ENCODE measurements at regions not wholly inside any gene's neighbourhood (a gene's known extent, or its start where the extent isn't known, plus 50 kb on each side); places are given as distances from the start of the nearest gene placed in this dataset.

- in situ Hi-C loops (cut with MboI; ENCODE audit: low sequenced_read_pairs): no loop called here
Observed at GRCh38 chr6:134535831-134536230, 217.9 kb upstream of the SGK1 start.

GRCh38 chr6:134534708-134535149 is 216.8 kb upstream of the SGK1 start:
- in situ Hi-C loops (cut with MboI; ENCODE audit: low sequenced_read_pairs): no loop called here

- in situ Hi-C loops (cut with MboI; ENCODE audit: low sequenced_read_pairs): no loop called here
Observed at GRCh38 chr6:134533991-134534390, 216.1 kb upstream of the SGK1 start.

GRCh38 chr6:134532694-134533624 is 215.0 kb upstream of the SGK1 start:
- in situ Hi-C loops (cut with MboI; ENCODE audit: low sequenced_read_pairs): no loop called here

GRCh38 chr6:134531611-134532010 is 213.7 kb upstream of the SGK1 start:
- in situ Hi-C loops (cut with MboI; ENCODE audit: low sequenced_read_pairs): no loop called here

- in situ Hi-C loops (cut with MboI; ENCODE audit: low sequenced_read_pairs): no loop called here
Observed at GRCh38 chr6:134531188-134531551, 213.3 kb upstream of the SGK1 start.

- in situ Hi-C loops (cut with MboI; ENCODE audit: low sequenced_read_pairs): no loop called here
Observed at GRCh38 chr6:134529921-134530320, 212.0 kb upstream of the SGK1 start.

- in situ Hi-C loops (cut with MboI; ENCODE audit: low sequenced_read_pairs): no loop called here
Observed at GRCh38 chr6:134529305-134529704, 211.4 kb upstream of the SGK1 start.

GRCh38 chr6:134527108-134527787 is 209.3 kb upstream of the SGK1 start:
- in situ Hi-C loops (cut with MboI; ENCODE audit: low sequenced_read_pairs): no loop called here

GRCh38 chr6:134525190-134525868 is 207.4 kb upstream of the SGK1 start:
- in situ Hi-C loops (cut with MboI; ENCODE audit: low sequenced_read_pairs): no loop called here

- in situ Hi-C loops (cut with MboI; ENCODE audit: low sequenced_read_pairs): no loop called here
Observed at GRCh38 chr6:134523903-134524650, 206.2 kb upstream of the SGK1 start.

GRCh38 chr6:134523051-134523450 is 205.1 kb upstream of the SGK1 start:
- in situ Hi-C loops (cut with MboI; ENCODE audit: low sequenced_read_pairs): no loop called here

GRCh38 chr6:134521116-134521501 is 203.2 kb upstream of the SGK1 start:
- in situ Hi-C loops (cut with MboI; ENCODE audit: low sequenced_read_pairs): no loop called here

GRCh38 chr6:134520181-134521115 is 202.5 kb upstream of the SGK1 start:
- in situ Hi-C loops (cut with MboI; ENCODE audit: low sequenced_read_pairs): no loop called here

GRCh38 chr6:134519465-134519864 is 201.6 kb upstream of the SGK1 start:
- in situ Hi-C loops (cut with MboI; ENCODE audit: low sequenced_read_pairs): no loop called here

- in situ Hi-C loops (cut with MboI; ENCODE audit: low sequenced_read_pairs): no loop called here
Observed at GRCh38 chr6:134517868-134518267, 200.0 kb upstream of the SGK1 start.

- in situ Hi-C loops (cut with MboI; ENCODE audit: low sequenced_read_pairs): no loop called here
Observed at GRCh38 chr6:134517145-134517658, 199.3 kb upstream of the SGK1 start.

GRCh38 chr6:134516582-134516981 is 198.7 kb upstream of the SGK1 start:
- in situ Hi-C loops (cut with MboI; ENCODE audit: low sequenced_read_pairs): no loop called here

- in situ Hi-C loops (cut with MboI; ENCODE audit: low sequenced_read_pairs): no loop called here
Observed at GRCh38 chr6:134515986-134516385, 198.1 kb upstream of the SGK1 start.

- in situ Hi-C loops (cut with MboI; ENCODE audit: low sequenced_read_pairs): no loop called here
Observed at GRCh38 chr6:134512981-134513391, 195.1 kb upstream of the SGK1 start.

All from HL-60/S4 (cell line).